HG03103 (cell line): ENCODE measurements at regions not wholly inside any gene's neighbourhood (a gene's known extent, or its start where the extent isn't known, plus 50 kb on each side); places are given as distances from the start of the nearest gene placed in this dataset.
"Not testable (repeated sequence)": the region's sequence is repeated elsewhere in the genome, so short reads cannot be mapped to it uniquely, and the experiment has no call there.

Source experiments
- ATAC-seq: cut with Tn5 transposase; IDR thresholded peaks from one replicate; pipeline ENCODE4 v1.9.1; 2021; ENCODE audit warnings: low read depth; ENCODE audit not compliant: unreplicated experiment

- no peak for ATAC-seq
These were observed 409.3 kb downstream of the RPS24 start for GRCh38 chr10:78442836-78443550.

- ATAC-seq = no peak
These were observed 410.4 kb downstream of the RPS24 start for GRCh38 chr10:78443900-78444571.

- ATAC-seq = not testable (repeated sequence)
These were observed 411.1 kb downstream of the RPS24 start for GRCh38 chr10:78444741-78445140.

DNA sequence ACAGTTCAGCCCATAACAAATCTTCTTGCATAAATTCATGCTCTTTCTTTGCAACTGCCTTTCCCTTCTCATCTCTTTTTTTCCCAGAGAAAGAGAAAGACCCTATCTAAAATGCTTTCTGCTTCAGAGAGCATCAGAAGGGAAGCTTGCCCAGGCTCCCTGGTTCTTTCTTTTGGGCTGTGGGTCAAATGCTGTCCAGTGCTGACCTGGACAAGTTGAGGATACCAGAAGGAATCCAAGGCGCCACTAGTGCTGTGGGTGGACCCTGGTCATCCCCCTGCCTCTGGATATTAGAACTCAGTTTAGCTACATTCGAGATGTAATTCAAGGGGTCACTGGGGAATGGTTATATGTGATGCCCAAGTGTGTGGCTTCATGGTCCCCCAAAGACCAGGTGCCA lies 411.6 kb downstream of the RPS24 start:
- no peak for ATAC-seq

DNA sequence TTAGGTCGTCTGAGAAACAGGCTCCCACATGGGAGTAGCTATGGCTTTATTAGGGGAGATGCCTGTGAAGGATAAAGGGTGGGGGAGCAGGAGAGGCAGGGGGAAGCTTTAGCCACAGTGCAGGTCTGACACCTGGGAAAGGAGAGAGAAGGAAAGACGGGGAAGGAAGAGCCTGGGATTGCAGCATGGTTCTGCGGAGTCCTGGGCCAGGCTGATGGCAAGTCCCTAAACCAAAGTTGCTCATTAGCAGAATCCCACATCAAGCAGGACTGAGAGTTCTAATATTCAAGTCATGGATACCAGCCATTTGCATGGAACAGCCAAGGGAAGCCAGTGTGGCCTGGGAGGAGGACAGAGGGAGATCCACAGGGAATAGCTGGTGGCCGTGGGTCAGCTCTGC lies 414.8 kb downstream of the RPS24 start:
- ATAC-seq = no peak

DNA sequence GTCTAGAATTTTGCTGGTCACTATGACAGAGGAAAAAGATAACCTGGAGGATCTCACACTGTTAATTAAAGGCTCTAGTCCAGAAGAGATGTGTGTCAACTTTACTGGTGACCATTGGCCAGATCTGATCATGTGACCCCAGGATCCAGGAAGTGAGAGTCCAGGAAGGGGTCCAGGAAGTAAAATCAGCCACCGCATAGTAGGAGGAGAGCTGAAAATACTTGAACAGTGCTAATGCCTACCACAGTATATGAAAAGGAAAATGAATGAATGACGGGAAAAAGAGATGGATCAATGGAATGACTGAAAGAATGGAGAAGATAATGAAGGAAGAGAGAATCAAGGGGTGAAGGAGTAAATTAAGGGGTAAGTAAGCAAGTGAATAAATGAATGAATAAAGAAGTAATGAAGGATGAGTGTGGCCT lies 415.3 kb downstream of the RPS24 start:
- ATAC-seq = no peak

- no peak for ATAC-seq
These were observed 415.9 kb downstream of the RPS24 start for GRCh38 chr10:78449554-78449953.

DNA sequence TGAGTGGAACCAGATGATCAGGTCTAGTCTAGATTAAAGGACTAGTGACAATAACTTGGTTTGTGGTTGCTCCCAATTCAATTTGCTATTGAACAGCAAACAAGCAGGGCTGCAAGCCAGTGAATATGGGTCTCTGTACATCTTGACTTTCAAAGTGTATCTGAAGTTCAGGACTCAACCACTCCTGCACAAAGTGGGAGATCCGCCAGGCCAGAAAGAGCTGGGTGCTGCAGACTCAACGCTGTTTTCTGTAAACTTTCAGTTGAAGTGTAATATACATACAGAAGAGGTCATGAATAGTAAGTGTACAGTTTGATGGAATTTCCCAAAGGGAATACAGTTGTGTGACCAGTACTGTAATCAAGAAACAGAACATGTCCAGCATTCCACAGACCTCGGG lies 416.6 kb downstream of the RPS24 start:
- ATAC-seq = no peak

- no peak for ATAC-seq
These were observed 417.3 kb downstream of the RPS24 start for GRCh38 chr10:78450807-78451485.

DNA sequence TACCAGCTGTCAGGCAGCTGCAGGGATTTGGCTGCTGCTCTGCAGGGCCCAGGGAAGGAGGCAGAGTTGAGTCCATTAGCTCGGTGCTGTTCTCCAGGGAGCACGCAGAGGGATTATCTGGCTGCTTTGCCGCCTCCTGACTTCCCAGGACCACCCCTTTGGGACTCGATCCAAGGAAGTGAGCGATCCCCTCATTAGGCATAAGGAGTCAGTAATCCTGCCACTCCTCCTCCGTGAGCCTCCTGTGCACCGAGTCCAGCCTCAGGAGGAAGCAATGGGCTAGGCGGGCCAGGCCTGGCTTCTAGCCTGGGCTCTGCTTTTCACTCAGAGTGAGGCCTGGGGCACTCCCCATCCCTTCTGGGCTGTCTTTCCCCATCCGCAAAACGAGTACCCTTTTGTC lies 417.9 kb downstream of the RPS24 start:
- no peak for ATAC-seq

DNA sequence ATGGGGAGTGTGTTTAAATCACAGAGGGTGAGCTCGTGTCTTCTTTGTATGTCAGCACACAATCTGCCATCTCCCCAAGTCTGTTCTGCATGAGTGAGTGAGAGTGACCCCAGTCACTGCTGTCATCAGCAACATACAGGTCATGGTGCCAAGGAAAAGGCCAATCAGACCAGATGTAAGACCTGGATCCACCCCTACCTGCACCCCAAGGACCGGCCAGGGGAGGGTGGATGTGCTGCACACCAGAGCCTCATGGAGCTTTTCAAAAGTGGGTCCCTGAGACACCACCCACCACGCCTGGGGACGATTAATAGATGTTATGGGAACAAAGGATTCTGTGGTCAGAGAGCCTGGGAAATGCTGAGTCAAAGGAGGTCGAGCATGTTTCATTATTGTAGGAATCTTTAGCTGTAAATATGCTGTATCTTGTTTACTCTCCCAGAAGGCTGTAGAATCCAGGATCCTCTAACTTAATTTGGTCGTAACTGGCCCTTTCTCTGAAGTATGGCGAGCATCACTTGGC lies 420.5 kb downstream of the RPS24 start:
- ATAC-seq = no peak

DNA sequence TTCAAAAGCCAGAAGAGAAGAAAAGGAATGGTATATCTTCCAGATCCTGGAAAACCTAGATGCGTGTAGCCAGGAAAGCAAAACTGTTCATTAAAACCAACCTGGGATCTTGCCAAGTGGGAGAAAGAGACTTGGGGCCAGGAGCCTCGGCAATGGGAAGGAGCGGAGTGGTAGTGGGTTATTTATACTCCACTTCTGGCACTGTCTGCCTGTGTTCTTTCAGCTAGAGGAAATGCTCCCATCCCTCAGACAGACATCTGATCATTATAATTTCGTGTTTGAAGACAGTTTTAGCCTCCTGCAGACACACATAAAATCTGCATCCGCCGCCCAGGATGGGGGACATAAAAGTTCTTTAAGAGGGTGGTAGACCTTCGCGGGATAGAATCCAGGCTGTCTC lies 421.6 kb downstream of the RPS24 start:
- no peak for ATAC-seq

DNA sequence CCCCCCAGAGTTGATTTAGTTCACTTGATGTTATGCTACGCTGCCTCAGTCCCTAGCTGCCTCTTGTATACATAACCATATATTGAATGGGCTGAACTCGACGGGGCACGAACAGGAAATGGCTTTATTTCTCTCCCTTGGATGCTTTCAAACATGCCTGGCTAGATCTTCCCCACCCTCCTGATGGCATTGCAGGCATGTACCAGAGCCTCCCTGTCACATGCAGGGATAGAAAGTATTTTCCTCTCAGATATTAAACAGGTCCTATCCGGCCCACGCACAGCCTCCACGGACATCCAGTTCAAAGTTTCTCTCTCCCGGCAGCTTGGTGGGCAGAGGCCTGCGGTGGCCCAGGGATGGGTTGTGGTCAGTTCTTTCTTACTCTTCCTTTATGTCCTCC lies 422.1 kb downstream of the RPS24 start:
- no peak for ATAC-seq

DNA sequence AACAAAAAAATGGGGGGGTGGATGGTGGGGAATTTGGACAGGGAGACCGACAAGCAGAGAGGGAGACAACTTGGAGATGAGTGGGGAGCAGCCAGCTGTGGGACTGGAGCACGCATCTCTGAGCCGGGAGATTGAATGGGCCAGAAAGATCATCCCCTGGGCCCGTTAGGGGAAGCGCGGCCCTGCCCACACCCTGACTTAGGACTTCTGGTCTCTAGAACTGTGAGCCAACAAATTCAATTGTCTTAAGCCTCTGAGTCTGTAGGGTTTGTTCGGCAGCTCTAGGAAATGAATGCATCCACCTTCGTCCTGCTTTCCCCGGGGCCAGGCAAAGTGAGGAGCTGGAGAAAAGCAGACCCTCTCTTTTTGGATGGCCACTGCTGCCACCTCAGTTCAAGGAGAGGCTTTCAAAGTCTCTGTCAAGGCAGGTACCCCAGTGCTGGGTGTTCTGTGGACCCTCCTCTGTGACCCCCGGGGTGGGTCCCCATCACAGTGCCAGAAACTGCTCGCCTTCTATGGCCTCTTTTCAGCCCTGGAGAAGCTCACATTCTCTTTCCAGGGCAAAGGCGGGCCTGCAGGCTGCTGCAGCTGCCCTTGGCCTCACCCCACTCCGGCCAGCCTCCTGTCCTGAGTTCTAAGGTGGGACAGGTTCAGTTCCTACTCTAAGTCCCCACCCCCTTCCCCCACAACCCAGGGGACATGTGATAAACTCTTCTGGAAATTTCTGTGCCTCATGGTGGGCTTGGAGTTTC lies 423.2 kb downstream of the RPS24 start:
- no peak for ATAC-seq

GRCh38 chr10:78457804-78458482 lies 424.3 kb downstream of the RPS24 start:
- ATAC-seq = no peak

DNA sequence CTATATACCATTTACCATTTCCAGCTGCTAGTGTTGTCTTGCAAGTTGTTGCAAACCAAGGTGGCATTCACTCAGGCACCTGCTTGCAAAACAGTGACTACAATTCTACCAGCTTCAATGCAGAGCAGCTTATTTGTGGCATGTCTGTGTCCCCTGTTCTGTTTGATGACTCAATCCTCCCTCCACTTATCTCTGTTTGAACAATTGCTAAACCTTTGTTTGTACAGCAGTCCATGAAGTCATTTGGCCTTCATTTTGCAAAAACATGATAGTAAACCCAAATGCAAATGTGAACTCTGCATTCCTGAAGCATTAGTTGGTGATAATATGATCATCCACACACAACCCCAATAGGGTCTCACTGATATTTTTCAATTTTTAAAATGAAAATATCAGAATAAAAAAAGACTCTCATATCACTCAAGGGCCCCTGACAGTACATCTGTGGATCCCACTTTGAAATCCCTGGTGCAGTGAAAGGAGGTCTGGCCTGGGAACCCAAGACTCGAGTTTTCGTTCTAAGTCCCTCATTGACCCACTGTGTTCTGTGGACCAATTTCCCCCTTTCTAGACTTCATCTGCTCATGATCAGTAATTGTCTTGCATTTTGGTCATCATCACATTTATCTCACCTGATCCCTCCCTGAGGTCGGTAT lies 425.4 kb downstream of the RPS24 start:
- no peak for ATAC-seq

DNA sequence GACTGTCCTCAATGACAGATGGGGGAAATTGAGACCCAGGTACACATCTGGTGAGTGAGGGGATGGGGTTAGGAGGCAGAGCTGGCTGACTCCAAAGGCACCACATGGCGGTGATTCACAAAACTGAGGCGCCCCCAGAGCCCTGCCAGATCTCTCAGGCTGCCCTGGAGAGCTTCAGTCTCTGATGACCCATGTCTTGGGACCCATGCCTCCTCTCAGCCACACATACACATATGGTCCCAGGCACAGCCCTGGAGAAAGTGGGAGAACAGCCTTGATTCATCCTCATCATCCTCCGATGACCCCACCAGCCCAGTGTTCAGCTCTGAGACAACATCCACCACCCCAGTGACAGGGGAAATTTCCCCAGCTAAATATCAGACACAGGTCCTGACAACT lies 426.0 kb downstream of the RPS24 start:
- no peak for ATAC-seq

- ATAC-seq = no peak
These were observed 426.5 kb downstream of the RPS24 start for GRCh38 chr10:78460204-78460603.

DNA sequence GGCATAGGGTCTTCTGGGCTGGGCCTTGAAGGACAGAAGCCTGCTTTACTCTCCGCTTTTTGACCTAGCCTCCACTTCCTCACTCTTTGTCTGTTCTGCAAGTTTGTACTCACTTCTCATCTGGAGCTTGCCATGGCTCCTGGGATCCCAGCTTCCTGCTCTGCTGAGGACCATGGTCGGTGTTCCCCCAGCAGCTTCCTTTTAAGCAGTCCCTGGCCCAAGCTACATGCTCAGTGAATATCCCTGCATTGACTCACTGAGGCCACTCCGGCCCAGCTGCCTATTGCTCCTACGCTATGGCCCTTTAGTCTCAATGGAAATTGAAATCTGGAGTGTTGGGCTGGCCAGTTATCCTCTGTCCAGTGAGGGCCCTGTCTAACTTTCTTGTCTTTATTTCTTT lies 427.7 kb downstream of the RPS24 start:
- ATAC-seq = no peak

DNA sequence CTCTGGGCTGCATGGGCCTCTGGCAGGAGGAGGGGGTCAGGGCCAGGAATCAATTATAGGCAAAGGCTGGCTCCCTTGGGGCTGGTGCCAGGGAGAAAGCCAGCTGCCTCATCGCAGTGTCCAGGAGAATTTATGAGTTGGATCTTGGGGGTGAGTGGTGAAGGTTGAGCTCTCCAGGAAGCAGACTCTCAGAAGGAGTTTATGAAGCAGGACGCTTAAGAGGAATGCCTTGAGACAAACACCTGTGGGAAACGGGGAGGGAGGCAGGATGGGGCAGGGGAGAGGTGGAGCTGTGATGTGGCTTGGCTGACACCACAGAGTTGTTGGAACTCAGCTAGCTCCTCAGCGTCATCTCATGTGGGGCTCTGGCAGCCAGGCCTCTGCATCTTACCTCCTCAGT lies 428.5 kb downstream of the RPS24 start:
- no peak for ATAC-seq
